ENCODE measurements at regions not wholly inside any gene's neighbourhood (a gene's known extent, or its start where the extent isn't known, plus 50 kb on each side); places are given as distances from the start of the nearest gene placed in this dataset.

DNA sequence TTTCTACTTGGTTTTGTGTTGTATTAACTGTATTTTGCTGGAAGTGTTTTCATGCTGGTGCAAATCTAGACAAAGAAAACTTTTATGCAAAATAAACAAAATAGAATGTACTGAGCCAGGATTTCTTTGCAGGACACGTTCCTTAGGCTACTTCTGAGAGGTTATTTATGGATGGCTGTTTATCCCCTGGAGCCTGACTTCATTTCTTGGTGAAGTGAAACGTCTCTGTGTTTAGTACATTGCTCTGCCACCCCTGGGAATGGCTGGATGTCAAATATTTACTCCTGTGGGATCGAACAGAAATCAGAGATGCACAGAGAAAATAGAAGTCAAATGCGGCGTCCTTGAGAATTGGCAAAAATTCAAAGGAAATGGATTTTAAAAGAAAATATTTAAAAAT, 327.1 kb upstream of the MPDZ start:
- Histone ChIP-seq H3K4me1 (ENCODE audit: low read length) (peaks cover 24% of the 10 kb centered on the region), H3K9ac (ENCODE audit: low read length) (no peak overlapping the region), H3K27me3 (ENCODE audit: low read length) (no peaks in the 10 kb centered on the region), H3K4me2 (ENCODE audit: low read depth, low read length, poor library complexity, severe bottlenecking) (no peak overlapping the region), H3K9me3 (ENCODE audit: low read length) (no peaks in the 10 kb centered on the region; the same call in 1 of the 2 replicates), H4K20me1 (ENCODE audit: insufficient read depth, low read depth, low read length) (no peaks in the 10 kb centered on the region), H3K79me2 (ENCODE audit: low read length) (no peaks in the 10 kb centered on the region), H3K27ac (ENCODE audit: low read length) (no peak overlapping the region), H2AFZ (ENCODE audit: low read length) (no peak overlapping the region), H3K4me3 (ENCODE audit: low read length) (no peak overlapping the region), H3K36me3 (ENCODE audit: insufficient read depth, low read length) (no peaks in the 10 kb centered on the region), H3K9me2 (replicated peaks; ENCODE audit: insufficient read depth, low read length) (no peaks in the 10 kb centered on the region)
- no peak for DNase-seq

DNA sequence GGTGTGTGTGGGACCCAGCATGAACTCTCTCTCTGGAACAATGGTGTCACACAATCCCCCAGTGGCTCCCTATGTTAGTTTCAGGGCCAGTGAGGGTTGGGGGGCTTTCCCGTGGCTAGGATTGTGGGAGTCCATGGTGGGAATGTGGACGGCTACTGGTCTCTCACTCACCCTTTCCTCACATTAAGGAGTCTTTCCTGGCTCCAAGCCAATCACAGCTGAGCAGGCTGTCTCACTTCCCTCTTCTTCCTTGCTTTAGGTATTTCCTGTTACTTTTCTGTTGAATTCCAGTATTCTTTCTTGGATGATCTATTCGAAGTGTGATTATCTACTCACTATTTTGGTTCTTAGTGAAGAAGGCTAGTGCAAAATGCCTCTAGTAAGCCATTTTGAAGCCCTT, 324.4 kb upstream of the MPDZ start:
- Histone ChIP-seq H3K9me3 (ENCODE audit: low read length) (no peaks in the 10 kb centered on the region; the same call in 1 of the 2 replicates), H3K4me2 (ENCODE audit: low read depth, low read length, poor library complexity, severe bottlenecking) (no peak overlapping the region), H2AFZ (ENCODE audit: low read length) (no peak overlapping the region), H3K9ac (ENCODE audit: low read length) (no peak overlapping the region), H3K79me2 (ENCODE audit: low read length) (no peaks in the 10 kb centered on the region), H3K36me3 (ENCODE audit: insufficient read depth, low read length) (no peaks in the 10 kb centered on the region), H4K20me1 (ENCODE audit: insufficient read depth, low read depth, low read length) (no peaks in the 10 kb centered on the region), H3K27ac (ENCODE audit: low read length) (no peak overlapping the region), H3K4me1 (ENCODE audit: low read length) (peaks cover 24% of the 10 kb centered on the region), H3K4me3 (ENCODE audit: low read length) (no peak overlapping the region), H3K9me2 (replicated peaks; ENCODE audit: insufficient read depth, low read length) (no peaks in the 10 kb centered on the region), H3K27me3 (ENCODE audit: low read length) (no peaks in the 10 kb centered on the region)
- no peak for DNase-seq

DNA sequence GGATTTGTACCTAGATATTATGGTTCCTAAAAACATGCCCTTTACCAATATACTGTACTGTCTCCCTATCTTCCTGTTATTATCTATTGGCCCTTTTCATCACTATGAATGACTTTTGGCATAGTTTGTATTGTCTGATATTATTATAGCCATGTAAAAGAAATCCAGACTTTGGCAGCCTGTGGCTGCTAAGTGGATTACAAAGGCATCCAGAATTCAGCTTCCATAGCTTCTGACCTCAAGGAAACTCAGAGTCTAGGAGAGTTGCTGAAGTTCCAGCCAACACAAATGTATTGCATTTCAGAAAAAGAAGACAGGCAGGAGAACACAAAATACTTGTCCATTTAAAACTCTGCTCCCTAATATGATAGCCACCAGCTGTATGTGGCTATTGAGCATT, 319.2 kb upstream of the MPDZ start:
- Histone ChIP-seq H3K9me3 (ENCODE audit: low read length) (no peaks in the 10 kb centered on the region; the same call in 1 of the 2 replicates), H3K4me2 (ENCODE audit: low read depth, low read length, poor library complexity, severe bottlenecking) (no peak overlapping the region)

DNA sequence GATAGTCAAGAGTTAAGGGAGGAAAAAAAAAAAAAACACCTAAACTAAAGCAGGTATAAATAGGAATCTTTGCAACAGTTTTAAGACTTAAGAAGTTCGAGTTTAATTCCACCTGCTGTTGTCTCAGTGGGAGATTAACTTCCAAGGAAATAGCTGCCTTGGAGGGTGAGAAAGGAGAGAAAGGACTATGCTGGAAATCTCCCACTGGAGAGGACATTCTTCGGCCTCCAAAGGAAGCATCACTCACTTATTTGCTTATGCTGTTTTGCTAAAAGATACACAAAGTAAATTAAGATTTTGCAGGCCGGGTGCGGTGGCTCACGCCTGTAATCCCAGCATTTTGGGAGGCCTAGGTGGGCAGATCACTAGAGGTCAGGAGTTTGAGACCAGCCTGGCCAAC, 317.9 kb upstream of the MPDZ start:
- Histone ChIP-seq H3K4me3 (ENCODE audit: low read length) (no peak overlapping the region), H3K9ac (ENCODE audit: low read length) (no peak overlapping the region), H3K9me2 (replicated peaks; ENCODE audit: insufficient read depth, low read length) (no peaks in the 10 kb centered on the region), H4K20me1 (ENCODE audit: insufficient read depth, low read depth, low read length) (no peaks in the 10 kb centered on the region), H3K36me3 (ENCODE audit: insufficient read depth, low read length) (no peaks in the 10 kb centered on the region), H3K4me2 (ENCODE audit: low read depth, low read length, poor library complexity, severe bottlenecking) (no peak overlapping the region), H3K9me3 (ENCODE audit: low read length) (no peaks in the 10 kb centered on the region), H3K27me3 (ENCODE audit: low read length) (no peaks in the 10 kb centered on the region), H3K27ac (ENCODE audit: low read length) (no peak overlapping the region), H3K79me2 (ENCODE audit: low read length) (no peaks in the 10 kb centered on the region), H2AFZ (ENCODE audit: low read length) (no peak overlapping the region), H3K4me1 (ENCODE audit: low read length) (no peaks in the 10 kb centered on the region)
- DNase-seq, result no peak

More for the DNA sequence above, 319.2 kb upstream of the MPDZ start:
- Histone ChIP-seq H3K79me2 (ENCODE audit: low read length) (no peaks in the 10 kb centered on the region), H3K4me1 (ENCODE audit: low read length) (no peaks in the 10 kb centered on the region), H3K4me3 (ENCODE audit: low read length) (no peak overlapping the region), H3K27me3 (ENCODE audit: low read length) (no peaks in the 10 kb centered on the region), H3K27ac (ENCODE audit: low read length) (no peak overlapping the region), H2AFZ (ENCODE audit: low read length) (no peak overlapping the region), H4K20me1 (ENCODE audit: insufficient read depth, low read depth, low read length) (no peaks in the 10 kb centered on the region), H3K36me3 (ENCODE audit: insufficient read depth, low read length) (no peaks in the 10 kb centered on the region), H3K9ac (ENCODE audit: low read length) (no peak overlapping the region), H3K9me2 (replicated peaks; ENCODE audit: insufficient read depth, low read length) (no peaks in the 10 kb centered on the region)
- DNase-seq, result no peak

DNA sequence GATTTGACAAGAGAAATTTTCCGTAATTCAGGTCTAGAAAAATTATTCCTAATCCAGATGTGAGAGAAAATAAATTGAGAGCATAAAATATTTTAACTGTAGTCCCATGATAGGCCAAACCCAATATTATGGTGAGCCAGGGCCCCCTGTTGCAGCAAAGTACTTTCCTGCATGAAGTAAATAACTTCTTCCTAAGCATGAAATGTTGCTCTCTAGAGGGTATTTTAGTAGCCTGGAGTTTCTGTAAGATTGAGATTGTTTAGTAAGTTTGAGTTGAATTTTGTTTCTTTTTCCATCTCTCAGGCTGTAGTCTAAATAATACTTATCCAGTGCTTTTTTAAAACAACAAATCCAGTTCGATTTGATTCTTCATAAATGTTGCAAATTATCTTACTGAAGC, 317.5 kb upstream of the MPDZ start:
- DNase-seq, result no peak
- no peaks in the 10 kb centered on the region for H3K79me2 ChIP-seq (ENCODE audit: low read length)
- no peak overlapping the region for H3K9ac ChIP-seq (ENCODE audit: low read length)
- no peaks in the 10 kb centered on the region for H3K36me3 ChIP-seq (ENCODE audit: insufficient read depth, low read length)
- H3K9me2 ChIP-seq (replicated peaks; ENCODE audit: insufficient read depth, low read length), result no peaks in the 10 kb centered on the region
- no peaks in the 10 kb centered on the region for H4K20me1 ChIP-seq (ENCODE audit: insufficient read depth, low read depth, low read length)
- no peaks in the 10 kb centered on the region for H3K27me3 ChIP-seq (ENCODE audit: low read length)
- no peak overlapping the region for H3K4me3 ChIP-seq (ENCODE audit: low read length)
- H3K4me1 ChIP-seq (ENCODE audit: low read length), result no peaks in the 10 kb centered on the region
- H3K4me2 ChIP-seq (ENCODE audit: low read depth, low read length, poor library complexity, severe bottlenecking), result no peak overlapping the region
- no peak overlapping the region for H3K27ac ChIP-seq (ENCODE audit: low read length)
- no peak overlapping the region for H2AFZ ChIP-seq (ENCODE audit: low read length)
- no peaks in the 10 kb centered on the region for H3K9me3 ChIP-seq (ENCODE audit: low read length)

DNA sequence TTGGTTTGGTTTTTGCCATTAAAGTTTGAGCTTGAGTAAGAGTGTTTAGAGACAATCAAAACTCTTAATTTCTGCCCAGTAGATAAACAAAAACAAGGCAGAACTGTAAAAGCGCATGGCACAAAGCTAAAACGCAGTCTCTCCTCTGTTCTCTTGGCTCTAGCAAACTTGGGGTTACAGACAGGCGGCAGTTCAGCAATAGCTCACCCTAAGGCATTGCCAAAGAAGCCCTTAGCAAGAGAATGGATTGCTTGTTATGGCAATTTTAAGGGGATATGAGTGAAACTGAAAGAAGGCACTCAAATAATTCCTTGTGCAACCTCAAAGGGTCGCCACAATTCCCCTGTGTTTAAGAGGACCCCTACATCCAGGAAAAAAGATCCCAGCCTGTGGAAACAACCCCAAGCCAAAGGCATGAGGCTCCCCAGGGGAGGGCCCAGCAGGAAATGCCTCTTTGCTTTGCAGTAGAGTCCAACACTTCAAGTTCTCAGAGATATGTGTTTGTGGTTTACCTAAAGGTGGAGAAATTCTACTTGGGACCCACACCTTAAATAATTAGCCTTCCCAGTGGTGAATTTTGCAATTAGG, 317.0 kb upstream of the MPDZ start:
- H3K4me3 ChIP-seq (ENCODE audit: low read length), result no peak overlapping the region
- no peak overlapping the region for H3K4me2 ChIP-seq (ENCODE audit: low read depth, low read length, poor library complexity, severe bottlenecking)
- H3K9me2 ChIP-seq (replicated peaks; ENCODE audit: insufficient read depth, low read length), result no peaks in the 10 kb centered on the region
- H3K9ac ChIP-seq (ENCODE audit: low read length), result no peak overlapping the region
- no peaks in the 10 kb centered on the region for H3K9me3 ChIP-seq (ENCODE audit: low read length)
- no peaks in the 10 kb centered on the region for H3K4me1 ChIP-seq (ENCODE audit: low read length)
- no peaks in the 10 kb centered on the region for H3K79me2 ChIP-seq (ENCODE audit: low read length)
- no peak for DNase-seq
- no peaks in the 10 kb centered on the region for H3K36me3 ChIP-seq (ENCODE audit: insufficient read depth, low read length)
- H3K27ac ChIP-seq (ENCODE audit: low read length), result no peak overlapping the region
- H4K20me1 ChIP-seq (ENCODE audit: insufficient read depth, low read depth, low read length), result no peaks in the 10 kb centered on the region
- no peak overlapping the region for H2AFZ ChIP-seq (ENCODE audit: low read length)
- H3K27me3 ChIP-seq (ENCODE audit: low read length), result no peaks in the 10 kb centered on the region

DNA sequence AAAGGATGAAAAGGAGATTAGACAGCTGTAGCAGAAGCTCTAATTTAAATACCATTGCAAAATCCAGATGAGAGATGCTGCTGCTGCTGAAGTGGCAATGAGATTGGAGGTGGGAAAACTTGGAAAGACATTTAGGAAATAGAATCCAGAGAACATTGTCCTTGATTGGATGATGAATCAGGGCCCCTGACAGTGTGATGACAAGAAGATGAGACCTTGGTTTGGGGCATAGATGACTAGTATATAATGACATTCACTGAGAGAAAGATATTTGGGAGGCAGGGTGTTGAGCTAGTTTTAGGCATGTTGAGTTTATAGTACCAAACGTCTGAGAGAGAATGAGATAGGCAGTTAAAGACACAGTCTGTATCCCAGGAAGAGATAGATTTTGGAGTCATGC, 311.5 kb upstream of the MPDZ start:
- no peaks in the 10 kb centered on the region for H4K20me1 ChIP-seq (ENCODE audit: insufficient read depth, low read depth, low read length)
- no peak for DNase-seq
- no peaks in the 10 kb centered on the region for H3K79me2 ChIP-seq (ENCODE audit: low read length)
- H3K27me3 ChIP-seq (ENCODE audit: low read length), result no peaks in the 10 kb centered on the region
- no peak overlapping the region for H2AFZ ChIP-seq (ENCODE audit: low read length)
- no peak overlapping the region for H3K27ac ChIP-seq (ENCODE audit: low read length)
- no peaks in the 10 kb centered on the region for H3K36me3 ChIP-seq (ENCODE audit: insufficient read depth, low read length)
- H3K9ac ChIP-seq (ENCODE audit: low read length), result no peak overlapping the region
- H3K4me3 ChIP-seq (ENCODE audit: low read length), result no peak overlapping the region
- no peak overlapping the region for H3K4me2 ChIP-seq (ENCODE audit: low read depth, low read length, poor library complexity, severe bottlenecking)
- H3K9me3 ChIP-seq (ENCODE audit: low read length), result no peaks in the 10 kb centered on the region
- no peaks in the 10 kb centered on the region; the same call in 1 of the 2 replicates for H3K4me1 ChIP-seq (ENCODE audit: low read length)
- no peaks in the 10 kb centered on the region for H3K9me2 ChIP-seq (replicated peaks; ENCODE audit: insufficient read depth, low read length)

DNA sequence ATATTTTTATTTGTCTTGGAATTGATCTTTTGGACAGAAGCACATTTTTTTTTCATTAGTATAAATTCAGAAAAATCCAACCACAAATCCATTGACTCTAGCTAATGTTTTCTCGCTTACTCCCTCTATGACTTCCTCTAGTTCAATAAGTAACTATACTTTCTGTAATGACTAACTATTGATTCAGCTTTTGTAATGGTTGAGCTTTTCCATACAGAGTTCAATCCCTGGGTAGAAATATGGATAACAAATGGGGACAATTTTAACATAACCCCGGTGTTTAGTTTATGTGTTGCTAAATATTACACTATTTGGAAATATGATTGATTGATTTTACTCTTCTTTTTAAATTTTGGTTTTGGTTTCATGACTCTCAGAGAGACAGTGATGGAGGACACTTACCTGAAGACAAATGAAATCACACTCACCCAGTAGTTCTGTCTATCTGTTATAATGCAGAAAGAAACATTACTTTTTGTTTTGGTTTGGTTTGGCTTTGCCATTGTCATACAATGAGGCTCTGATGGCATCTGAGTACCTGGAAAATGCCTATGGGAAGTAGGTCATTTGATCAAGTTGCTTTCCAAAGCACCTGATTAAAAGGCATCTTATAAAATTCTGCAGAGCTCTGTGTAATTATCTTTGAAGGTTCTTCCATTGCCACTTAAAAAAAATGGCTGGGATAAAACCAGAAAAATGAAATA, 309.7 kb upstream of the MPDZ start:
- Histone ChIP-seq H3K4me2 (ENCODE audit: low read depth, low read length, poor library complexity, severe bottlenecking) (no peak overlapping the region), H3K9ac (ENCODE audit: low read length) (no peak overlapping the region), H4K20me1 (ENCODE audit: insufficient read depth, low read depth, low read length) (no peaks in the 10 kb centered on the region), H3K4me3 (ENCODE audit: low read length) (no peak overlapping the region), H3K27me3 (ENCODE audit: low read length) (no peaks in the 10 kb centered on the region), H3K79me2 (ENCODE audit: low read length) (no peaks in the 10 kb centered on the region), H3K36me3 (ENCODE audit: insufficient read depth, low read length) (no peaks in the 10 kb centered on the region), H2AFZ (ENCODE audit: low read length) (no peak overlapping the region), H3K4me1 (ENCODE audit: low read length) (no peaks in the 10 kb centered on the region; the same call in 1 of the 2 replicates), H3K9me3 (ENCODE audit: low read length) (no peaks in the 10 kb centered on the region), H3K9me2 (replicated peaks; ENCODE audit: insufficient read depth, low read length) (no peaks in the 10 kb centered on the region), H3K27ac (ENCODE audit: low read length) (no peak overlapping the region)
- DNase-seq, result no peak

Data from Karpas-422 (cell line).